HG03342 (cell line): ENCODE measurements at regions not wholly inside any gene's neighbourhood (a gene's known extent, or its start where the extent isn't known, plus 50 kb on each side); places are given as distances from the start of the nearest gene placed in this dataset.
"Not testable (repeated sequence)": the region's sequence is repeated elsewhere in the genome, so short reads cannot be mapped to it uniquely, and the experiment has no call there.

Experiments
- ATAC-seq: cut with Tn5 transposase; IDR thresholded peaks from one replicate; pipeline ENCODE4 v1.9.1; 2021; ENCODE audit warnings: mild to moderate bottlenecking, moderate library complexity; ENCODE audit not compliant: unreplicated experiment

GRCh38 chr5:71821029-71821428 lies 102.0 kb downstream of the CARTPT start:
- ATAC-seq: no peak

- ATAC-seq: not testable (repeated sequence)
Measured at GRCh38 chr5:71822065-71822464, 103.0 kb downstream of the CARTPT start.

GRCh38 chr5:71825992-71826391 lies 106.9 kb downstream of the CARTPT start:
- ATAC-seq: no peak

- no peak for ATAC-seq
Measured at GRCh38 chr5:71828291-71829040, 109.4 kb downstream of the CARTPT start.

- no peak for ATAC-seq
Measured at GRCh38 chr5:71829206-71829605, 110.1 kb downstream of the CARTPT start.

- no peak for ATAC-seq
Measured at GRCh38 chr5:71830681-71831539, 111.8 kb downstream of the CARTPT start.

GRCh38 chr5:71832812-71833715 lies 114.0 kb downstream of the CARTPT start:
- no peak for ATAC-seq

GRCh38 chr5:71834601-71835000 lies 115.5 kb downstream of the CARTPT start:
- no peak for ATAC-seq

- ATAC-seq: no peak
Measured at GRCh38 chr5:71836084-71836483, 117.0 kb downstream of the CARTPT start.

- ATAC-seq: no peak
Measured at GRCh38 chr5:71836559-71837112, 117.6 kb downstream of the CARTPT start.

- ATAC-seq: no peak
Measured at GRCh38 chr5:71838286-71838685, 119.2 kb downstream of the CARTPT start.

GRCh38 chr5:71839096-71839884 lies 120.2 kb downstream of the CARTPT start:
- no peak for ATAC-seq

- ATAC-seq: no peak
Measured at GRCh38 chr5:71841107-71841506, 122.0 kb downstream of the CARTPT start.

GRCh38 chr5:71843111-71843510 lies 124.0 kb downstream of the CARTPT start:
- ATAC-seq: no peak

GRCh38 chr5:71844862-71845261 lies 125.8 kb downstream of the CARTPT start:
- no peak for ATAC-seq

- no peak for ATAC-seq
Measured at GRCh38 chr5:71859515-71859914, 140.4 kb downstream of the CARTPT start.

GRCh38 chr5:71860048-71860447 lies 141.0 kb downstream of the CARTPT start:
- ATAC-seq: no peak

- no peak for ATAC-seq
Measured at GRCh38 chr5:71861682-71862081, 142.6 kb downstream of the CARTPT start.

GRCh38 chr5:71862087-71862486 lies 143.0 kb downstream of the CARTPT start:
- no peak for ATAC-seq

GRCh38 chr5:71862507-71863060 lies 143.5 kb downstream of the CARTPT start:
- ATAC-seq: no peak
